Panc1 (cell line): ENCODE measurements at regions not wholly inside any gene's neighbourhood (a gene's known extent, or its start where the extent isn't known, plus 50 kb on each side); places are given as distances from the start of the nearest gene placed in this dataset.

ENCODE experiments used
- ATAC-seq: fragments of 200-7000 bp; cut with Tn5 transposase; 2 replicates; pipeline ENCODE4 v1.9.1; 2020; ENCODE audit warnings: mild to moderate bottlenecking, moderate library complexity
- BruUV-seq: library from RNA; stranded (reverse); fragments of 400-500 nt; replicated peaks from 2 replicates; lab custom pipeline; 2021; lab: Mats Ljungman, UMichigan
- CTCF ChIA-PET: fragments of 300-600 bp; sonication (Branson Sonifier 250); formaldehyde crosslinking; loops from one replicate; lab custom pipeline; 2022; ENCODE audit warnings: antibody characterized with exemption; lab: Charles Lee
- POLR2A ChIA-PET: fragments of 300-600 bp; sonication (Branson Sonifier 250); formaldehyde crosslinking; loops from one replicate; lab custom pipeline; 2022; ENCODE audit warnings: antibody characterized with exemption; lab: Charles Lee
- DNase-seq: peaks from one replicate; pipeline ENCODE4 v3.0.0-alpha.2; 2010; ENCODE audit warnings: low read depth, low spot score
- H3K27ac ChIP-seq: 2 replicates; pipeline ENCODE4 v1.5.1; 2011; ENCODE audit warnings: mild to moderate bottlenecking, low read length, inconsistent platforms
- H3K27me3 ChIP-seq: fragments of 200-500 bp; sonication (Bioruptor generic); 2 replicates; pipeline ENCODE4 v1.6.0; 2014; ENCODE audit warnings: low read length, inconsistent platforms; ENCODE audit not compliant: control insufficient read depth, insufficient read depth
- H3K36me3 ChIP-seq: fragments of 200-500 bp; sonication (Bioruptor generic); 2 replicates; pipeline ENCODE4 v1.5.1; 2014; ENCODE audit warnings: inconsistent platforms, mild to moderate bottlenecking, low read length, moderate library complexity; ENCODE audit not compliant: control insufficient read depth, insufficient read depth
- H3K4me1 ChIP-seq: 2 replicates; pipeline ENCODE4 v1.5.1; 2011; ENCODE audit warnings: inconsistent platforms, mild to moderate bottlenecking, low read length, moderate library complexity; ENCODE audit not compliant: control insufficient read depth, insufficient read depth
- H3K4me3 ChIP-seq, 2 experiments: 2 replicates each; pipeline ENCODE4 v1.5.1; 2011 to 2012; ENCODE audit warnings: low read depth in 2 of 2, low read length in 2 of 2, mild to moderate bottlenecking in 2 of 2, inconsistent platforms in 1 of 2, moderate library complexity in 1 of 2
- H3K9me3 ChIP-seq: fragments of 200-500 bp; sonication (Bioruptor generic); 2 replicates; pipeline ENCODE4 v1.5.1; 2014; ENCODE audit warnings: low read depth, mild to moderate bottlenecking, inconsistent platforms, low read length, moderate library complexity; ENCODE audit not compliant: control insufficient read depth, insufficient read depth
- POLR2AphosphoS5 ChIP-seq: IDR thresholded peaks from 2 replicates; pipeline ENCODE4 v1.6.1; 2012; ENCODE audit warnings: mild to moderate bottlenecking, low read depth, low read length, moderate library complexity
- REST ChIP-seq, 2 experiments: IDR thresholded peaks; 2 replicates each; pipeline ENCODE4 v1.6.1; 2011 to 2012; ENCODE audit warnings: low read depth in 2 of 2, control low read depth in 1 of 2, low read length in 1 of 2, mild to moderate bottlenecking in 1 of 2, moderate library complexity in 1 of 2; ENCODE audit not compliant: insufficient read depth in 1 of 2
- SIN3A ChIP-seq: IDR thresholded peaks from 2 replicates; pipeline ENCODE4 v1.6.1; 2012; ENCODE audit warnings: low read depth, mild to moderate bottlenecking, low read length, moderate library complexity, borderline replicate concordance; ENCODE audit not compliant: insufficient read depth
- TCF7L2 ChIP-seq: IDR thresholded peaks from 2 replicates; pipeline ENCODE4 v1.6.1; 2011; ENCODE audit warnings: mild to moderate bottlenecking, low read depth, low read length, inconsistent platforms
- in situ Hi-C: cut with HindIII; loops from 2 replicates; pipeline ENCODE4 v1.10.0; 2016; ENCODE audit warnings: low sequenced_read_pairs, low pct_unique_long_range_greater_than_20kb
- intact Hi-C: fragments of 100-400 bp; cut with micrococcal nuclease; formaldehyde crosslinking; loops from one replicate; pipeline ENCODE4 v1.10.0; 2022; ENCODE audit not compliant: unreplicated experiment
- TF ChIP-seq, protein P1 (sequence below): fragments of 450-650 bp; IDR thresholded peaks from 2 replicates; pipeline ENCODE4 v1.5.1; 2017; ENCODE audit warnings: mild to moderate bottlenecking

GRCh38 chr10:1854271-1854670 is 116.9 kb upstream of the ADARB2 start:
- intact Hi-C loops = no loop called here

DNA sequence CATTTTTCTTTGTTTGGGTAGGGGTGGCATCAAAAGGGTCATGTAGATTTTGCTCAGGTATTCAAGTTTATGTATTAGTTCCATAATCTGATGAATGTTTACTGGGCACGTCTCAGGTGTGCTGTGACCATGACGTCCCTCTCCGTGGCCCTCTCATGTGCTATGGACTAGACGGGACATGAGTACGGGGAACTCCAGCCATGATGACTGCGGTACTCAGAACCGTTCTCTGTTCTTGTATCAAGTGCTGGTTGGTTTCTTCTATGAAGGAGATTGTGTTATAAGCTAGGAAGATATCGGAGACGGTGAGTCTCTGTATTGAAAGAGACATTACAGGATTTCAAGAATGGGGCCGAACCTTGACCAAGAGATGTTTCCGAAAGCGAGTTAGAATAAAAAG is 116.5 kb upstream of the ADARB2 start:
- DNase-seq (no peak), ATAC-seq (no peak)
- no peaks in the 10 kb centered on the region for H3K36me3 ChIP-seq
- BruUV-seq = no TSS peak
- in situ Hi-C loops (no loop called here), intact Hi-C loops (no loop called here)
- H3K27ac ChIP-seq = no peak overlapping the region
- CTCF ChIA-PET = no interaction called here
- no peaks in the 10 kb centered on the region for H3K9me3 ChIP-seq
- TF ChIP-seq TCF7L2 = no peak
- TF ChIP-seq, protein P1, sequence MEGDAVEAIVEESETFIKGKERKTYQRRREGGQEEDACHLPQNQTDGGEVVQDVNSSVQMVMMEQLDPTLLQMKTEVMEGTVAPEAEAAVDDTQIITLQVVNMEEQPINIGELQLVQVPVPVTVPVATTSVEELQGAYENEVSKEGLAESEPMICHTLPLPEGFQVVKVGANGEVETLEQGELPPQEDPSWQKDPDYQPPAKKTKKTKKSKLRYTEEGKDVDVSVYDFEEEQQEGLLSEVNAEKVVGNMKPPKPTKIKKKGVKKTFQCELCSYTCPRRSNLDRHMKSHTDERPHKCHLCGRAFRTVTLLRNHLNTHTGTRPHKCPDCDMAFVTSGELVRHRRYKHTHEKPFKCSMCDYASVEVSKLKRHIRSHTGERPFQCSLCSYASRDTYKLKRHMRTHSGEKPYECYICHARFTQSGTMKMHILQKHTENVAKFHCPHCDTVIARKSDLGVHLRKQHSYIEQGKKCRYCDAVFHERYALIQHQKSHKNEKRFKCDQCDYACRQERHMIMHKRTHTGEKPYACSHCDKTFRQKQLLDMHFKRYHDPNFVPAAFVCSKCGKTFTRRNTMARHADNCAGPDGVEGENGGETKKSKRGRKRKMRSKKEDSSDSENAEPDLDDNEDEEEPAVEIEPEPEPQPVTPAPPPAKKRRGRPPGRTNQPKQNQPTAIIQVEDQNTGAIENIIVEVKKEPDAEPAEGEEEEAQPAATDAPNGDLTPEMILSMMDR = no peak
- TF ChIP-seq REST (IDR thresholded peaks at IDR 0.05; ENCODE audit: insufficient read depth in 1 of 2, low read depth in 2 of 2, low read length in 1 of 2) = no peak
- TF ChIP-seq POLR2AphosphoS5 = no peak
- no peak for TF ChIP-seq SIN3A
- POLR2A ChIA-PET = no interaction called here
- H3K4me1 ChIP-seq = no peaks in the 10 kb centered on the region
- H3K27me3 ChIP-seq = no peaks in the 10 kb centered on the region
- H3K4me3 ChIP-seq = no peak overlapping the region

More at GRCh38 chr10:1854271-1854670, 116.9 kb upstream of the ADARB2 start:
- no peak for ATAC-seq
- in situ Hi-C loops = no loop called here
- Histone ChIP-seq H3K9me3 (no peaks in the 10 kb centered on the region), H3K27me3 (no peaks in the 10 kb centered on the region), H3K36me3 (no peaks in the 10 kb centered on the region), H3K27ac (no peak overlapping the region), H3K4me1 (no peaks in the 10 kb centered on the region), H3K4me3 (no peak overlapping the region)
- TF ChIP-seq TCF7L2 (no peak), REST (IDR thresholded peaks at IDR 0.05; ENCODE audit: insufficient read depth in 1 of 2, low read depth in 2 of 2, low read length in 1 of 2) (no peak), SIN3A (no peak)
- ChIA-PET POLR2A (no interaction called here), CTCF (no interaction called here)
- DNase-seq = no peak
- no TSS peak for BruUV-seq
